GM19023 (cell line): ENCODE measurements at regions not wholly inside any gene's neighbourhood (a gene's known extent, or its start where the extent isn't known, plus 50 kb on each side); places are given as distances from the start of the nearest gene placed in this dataset.

Source experiments
- ATAC-seq: cut with Tn5 transposase; IDR thresholded peaks from one replicate; pipeline ENCODE4 v1.9.1; 2021; ENCODE audit warnings: mild to moderate bottlenecking, moderate library complexity; ENCODE audit not compliant: unreplicated experiment

DNA sequence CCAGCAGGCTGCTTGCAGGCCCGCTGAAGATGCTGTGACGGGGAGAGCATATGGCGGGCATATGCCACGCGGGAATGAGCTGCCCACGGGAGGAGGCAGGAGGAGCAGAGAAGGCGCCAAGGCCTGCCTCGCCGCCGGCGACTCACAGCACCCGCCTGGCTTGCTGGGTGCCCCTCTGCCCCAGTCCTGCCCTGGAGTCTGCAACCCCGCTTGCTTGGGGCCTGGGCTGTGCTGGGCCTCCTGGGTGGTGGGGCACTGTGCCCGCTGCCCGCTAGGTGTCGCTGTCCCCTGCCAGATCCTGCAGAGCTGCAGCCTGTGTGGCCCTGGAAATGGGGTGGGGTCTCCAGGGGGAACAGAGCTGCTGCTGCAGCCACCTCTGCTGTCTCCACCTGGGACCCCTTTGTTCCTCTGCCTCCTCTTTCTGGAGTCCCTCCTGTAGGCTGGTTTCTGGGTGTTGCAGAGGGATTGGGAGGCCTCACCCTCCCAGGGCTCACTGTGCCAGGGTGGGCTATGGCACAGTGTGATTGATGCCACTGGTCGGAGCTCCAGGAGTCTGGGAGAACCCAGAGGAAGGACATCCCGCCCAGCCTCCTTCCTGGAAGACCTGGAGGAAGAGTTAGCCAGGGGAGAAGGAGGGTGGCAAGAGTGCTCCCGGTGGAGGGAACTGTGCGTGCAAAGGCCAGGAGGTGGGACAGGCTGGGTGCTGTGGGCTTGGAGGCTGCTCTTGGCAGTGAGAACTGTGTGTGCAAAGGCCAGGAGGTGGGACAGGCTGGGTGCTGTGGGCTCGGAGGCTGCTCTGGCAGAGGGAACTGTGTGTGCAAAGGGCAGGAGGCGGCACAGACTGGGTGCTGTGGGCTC lies 141.0 kb upstream of the CIBAR2 start:
- ATAC-seq: no peak

DNA sequence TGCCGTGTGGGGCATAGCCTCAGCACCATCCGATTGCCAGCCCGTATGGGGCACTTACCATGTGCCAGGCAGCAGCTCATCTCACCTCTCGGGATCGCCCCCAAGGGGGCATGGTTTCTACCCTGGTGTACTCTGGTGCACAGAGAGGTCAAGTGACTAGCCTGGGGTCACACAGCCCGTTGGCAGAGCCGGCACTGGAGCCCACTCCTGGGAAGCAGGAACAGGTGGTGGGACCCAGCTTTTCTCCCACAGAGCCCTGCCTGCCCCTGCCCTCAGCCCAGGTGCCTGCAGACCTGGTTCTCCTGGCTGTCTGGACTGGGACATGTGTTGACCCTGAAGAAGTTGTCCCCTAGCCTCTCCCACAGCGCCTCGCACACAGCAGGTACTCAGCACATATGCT lies 141.8 kb upstream of the CIBAR2 start:
- ATAC-seq: no peak

DNA sequence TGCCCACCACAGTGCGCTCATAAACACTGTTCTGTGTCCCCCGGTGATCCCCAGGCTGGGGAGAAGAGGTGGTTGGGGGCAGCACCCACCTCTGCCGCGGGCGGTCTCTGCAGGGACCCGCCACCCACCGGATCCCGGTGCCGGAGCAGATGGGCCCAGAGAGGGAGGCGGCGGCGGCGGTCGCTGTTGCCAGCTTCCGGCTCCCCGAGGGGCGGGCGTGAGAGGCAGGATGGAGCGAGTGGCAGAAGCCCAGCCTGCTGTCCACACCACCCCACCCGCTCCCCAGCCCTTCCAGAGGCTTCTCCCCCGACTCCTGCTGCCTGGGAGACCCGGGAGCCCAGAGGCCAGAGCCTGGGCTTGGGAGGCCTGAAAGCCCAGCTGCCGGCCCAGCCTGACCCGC lies 142.6 kb upstream of the CIBAR2 start:
- ATAC-seq: no peak

DNA sequence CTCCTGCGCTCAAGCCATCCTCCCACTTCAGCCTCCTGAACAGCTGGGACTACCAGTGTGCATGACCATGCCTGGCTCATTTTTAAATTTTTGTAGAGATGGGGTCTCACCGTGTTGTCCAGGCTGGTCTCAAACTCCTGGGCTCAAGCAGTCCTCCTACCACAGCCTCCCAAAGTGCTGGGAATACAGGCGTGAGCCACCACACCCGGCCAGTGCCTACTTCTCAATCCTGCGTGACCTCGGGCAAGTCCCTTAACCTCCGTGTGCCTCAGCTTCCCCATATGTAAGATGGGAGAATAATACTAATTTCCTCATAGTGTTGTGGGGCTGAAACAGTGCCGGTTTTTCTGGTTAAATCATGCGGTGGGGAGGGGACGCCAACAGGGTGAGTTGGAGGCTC lies 143.5 kb upstream of the CIBAR2 start:
- ATAC-seq: no peak

DNA sequence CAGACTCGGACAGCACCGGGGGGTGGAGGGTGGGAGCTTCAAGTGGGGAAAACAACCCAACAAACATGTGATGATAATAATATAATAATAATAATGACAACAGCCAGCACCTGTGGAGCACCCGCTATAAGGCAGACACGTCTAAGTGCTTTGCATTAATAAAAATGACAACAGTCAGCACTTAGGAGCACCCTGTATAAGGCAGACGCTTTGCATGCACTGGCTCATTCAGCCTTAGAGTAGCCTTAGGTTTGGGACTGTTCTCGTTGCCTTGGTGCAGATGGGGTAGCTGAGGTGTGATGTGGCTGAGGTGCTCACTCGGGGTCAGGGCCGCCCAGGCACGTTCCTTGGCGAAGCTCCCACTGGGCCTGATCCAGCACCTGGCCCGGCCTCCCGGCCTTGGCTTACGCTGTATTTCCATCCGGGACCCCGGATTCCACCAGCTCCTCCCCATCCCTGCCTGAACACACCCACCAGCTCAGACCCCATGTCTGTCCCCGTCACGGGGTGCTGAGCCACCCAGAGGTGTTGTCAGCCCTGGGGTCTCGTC lies 144.0 kb upstream of the CIBAR2 start:
- no peak for ATAC-seq

DNA sequence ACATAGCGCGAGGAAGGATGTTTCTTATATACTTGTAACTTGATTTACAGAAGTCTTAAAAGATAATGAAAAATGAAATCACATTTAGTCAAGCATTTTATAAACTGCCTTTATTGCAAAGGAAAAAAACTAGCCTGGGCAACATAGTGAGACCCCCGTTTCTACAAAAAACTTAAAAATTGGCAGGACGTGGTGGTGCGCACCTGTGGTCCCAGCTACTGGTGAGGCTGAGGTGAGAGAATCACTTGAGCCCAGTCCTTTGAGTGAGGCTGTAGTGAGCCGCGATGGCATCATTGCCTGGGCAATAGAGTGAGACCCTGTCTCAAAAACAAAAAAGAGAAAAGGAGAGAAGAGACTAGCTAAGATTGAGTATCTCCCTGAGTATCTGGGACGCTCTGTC lies 145.2 kb upstream of the CIBAR2 start:
- ATAC-seq: no peak

DNA sequence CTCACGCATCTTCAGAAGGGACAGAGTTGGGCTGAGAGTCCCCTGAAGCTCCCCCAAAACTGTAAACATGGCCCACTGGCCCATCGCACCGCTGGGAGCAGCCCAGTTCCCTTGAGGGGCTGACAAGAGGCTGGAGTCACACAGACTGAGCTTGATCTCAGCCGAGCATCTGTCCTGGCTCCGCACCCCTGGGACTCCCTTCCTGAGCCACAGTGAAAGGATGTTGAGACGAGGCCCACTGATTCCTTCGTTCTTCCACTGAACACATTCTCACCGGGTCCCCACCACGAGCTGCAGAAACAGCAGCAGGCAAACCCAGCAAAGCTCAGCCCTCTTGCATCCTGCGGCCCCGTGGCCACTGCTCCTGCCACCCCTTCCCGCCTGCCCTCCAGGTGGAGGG lies 145.9 kb upstream of the CIBAR2 start:
- no peak for ATAC-seq

DNA sequence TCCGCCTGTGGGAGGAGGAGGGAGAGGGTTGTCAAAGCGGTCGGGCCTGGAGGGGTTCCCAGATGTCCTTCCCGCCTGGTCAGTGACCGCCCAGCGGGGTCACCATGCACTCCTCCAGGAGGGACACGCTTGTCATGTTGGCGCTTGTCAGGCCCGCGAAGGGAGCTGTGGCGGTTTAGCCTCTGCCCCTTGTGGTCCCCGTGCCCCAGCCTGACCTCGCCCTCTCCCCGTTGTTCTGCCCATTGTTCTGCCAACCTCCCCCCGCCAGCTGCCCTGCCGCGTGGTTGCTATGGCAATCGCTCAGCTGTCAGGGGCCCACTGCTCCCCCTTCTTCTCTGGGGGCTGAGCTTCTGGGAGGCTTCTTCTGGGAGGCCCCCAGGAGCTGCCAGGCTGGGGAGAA lies 146.4 kb upstream of the CIBAR2 start:
- no peak for ATAC-seq

DNA sequence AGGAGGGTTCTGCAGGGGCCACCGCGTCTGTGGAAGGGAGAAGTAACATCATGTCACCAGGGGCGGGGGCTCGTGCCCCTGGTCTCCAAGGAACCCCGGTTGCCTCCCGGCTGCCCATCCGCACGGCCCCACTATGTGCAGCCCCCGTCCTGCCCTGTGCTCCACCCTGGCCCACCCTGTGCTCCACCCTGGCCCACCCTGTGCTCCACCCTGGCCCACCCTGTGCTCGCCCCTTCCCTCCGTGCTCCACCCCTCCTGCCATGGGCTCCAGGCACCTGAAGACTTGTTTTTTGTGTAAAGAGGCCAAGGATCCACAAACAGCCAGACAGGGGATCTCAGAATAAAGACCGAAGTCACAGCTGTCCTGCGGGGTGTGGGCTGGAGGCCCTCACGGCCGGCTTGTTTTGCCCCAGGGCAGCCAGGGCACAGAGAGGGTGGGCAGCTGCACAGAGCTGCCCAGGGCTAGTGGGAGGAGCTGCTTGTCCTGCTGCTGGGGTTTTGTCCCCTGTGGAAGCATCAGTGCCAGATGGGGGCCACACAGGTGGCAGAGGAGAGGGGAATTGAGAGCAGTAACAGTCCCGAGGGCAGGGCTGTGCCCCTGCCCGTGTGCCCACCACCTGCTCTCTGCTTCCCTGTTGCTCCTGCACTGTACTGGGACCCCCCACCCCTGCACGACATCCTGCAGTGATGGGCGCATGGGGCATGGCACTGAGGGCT lies 147.0 kb upstream of the CIBAR2 start:
- no peak for ATAC-seq

DNA sequence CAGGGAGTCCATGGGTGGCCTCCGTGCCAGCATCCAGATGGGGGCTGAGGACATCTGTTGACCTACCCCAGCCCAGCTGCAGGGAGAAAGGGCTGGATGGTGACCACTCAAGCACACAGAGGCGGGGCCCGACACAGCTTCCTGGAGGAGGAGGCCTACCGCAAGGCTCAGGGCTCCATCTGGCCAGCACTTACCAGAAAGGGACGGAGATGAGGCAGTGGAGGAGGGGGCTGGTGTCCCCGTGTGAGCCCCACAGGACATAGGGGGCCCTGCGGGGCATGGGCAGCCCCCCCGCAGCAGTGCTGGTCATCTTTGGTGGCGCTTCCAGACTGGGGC lies 147.5 kb upstream of the CIBAR2 start:
- ATAC-seq: no peak

DNA sequence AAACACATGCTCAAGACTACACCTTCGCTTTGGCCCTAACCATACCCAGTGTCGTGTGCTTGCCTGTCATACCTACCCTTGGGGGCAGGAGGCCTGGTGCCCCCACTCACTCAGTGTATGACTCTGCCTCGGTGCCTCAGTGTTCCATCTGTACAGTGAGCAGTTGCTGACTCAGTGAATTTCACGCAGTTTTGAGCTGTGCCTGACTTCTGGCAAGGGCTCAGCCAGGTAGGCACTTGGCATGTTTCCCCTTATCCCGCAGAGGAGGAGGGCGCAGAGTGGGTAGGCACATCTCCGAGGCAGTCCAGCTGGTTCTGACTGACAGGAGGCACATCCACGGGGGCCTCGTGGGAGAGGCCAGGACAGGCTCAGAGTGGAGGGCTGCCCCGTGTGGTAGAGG lies 148.9 kb upstream of the CIBAR2 start:
- no peak for ATAC-seq

DNA sequence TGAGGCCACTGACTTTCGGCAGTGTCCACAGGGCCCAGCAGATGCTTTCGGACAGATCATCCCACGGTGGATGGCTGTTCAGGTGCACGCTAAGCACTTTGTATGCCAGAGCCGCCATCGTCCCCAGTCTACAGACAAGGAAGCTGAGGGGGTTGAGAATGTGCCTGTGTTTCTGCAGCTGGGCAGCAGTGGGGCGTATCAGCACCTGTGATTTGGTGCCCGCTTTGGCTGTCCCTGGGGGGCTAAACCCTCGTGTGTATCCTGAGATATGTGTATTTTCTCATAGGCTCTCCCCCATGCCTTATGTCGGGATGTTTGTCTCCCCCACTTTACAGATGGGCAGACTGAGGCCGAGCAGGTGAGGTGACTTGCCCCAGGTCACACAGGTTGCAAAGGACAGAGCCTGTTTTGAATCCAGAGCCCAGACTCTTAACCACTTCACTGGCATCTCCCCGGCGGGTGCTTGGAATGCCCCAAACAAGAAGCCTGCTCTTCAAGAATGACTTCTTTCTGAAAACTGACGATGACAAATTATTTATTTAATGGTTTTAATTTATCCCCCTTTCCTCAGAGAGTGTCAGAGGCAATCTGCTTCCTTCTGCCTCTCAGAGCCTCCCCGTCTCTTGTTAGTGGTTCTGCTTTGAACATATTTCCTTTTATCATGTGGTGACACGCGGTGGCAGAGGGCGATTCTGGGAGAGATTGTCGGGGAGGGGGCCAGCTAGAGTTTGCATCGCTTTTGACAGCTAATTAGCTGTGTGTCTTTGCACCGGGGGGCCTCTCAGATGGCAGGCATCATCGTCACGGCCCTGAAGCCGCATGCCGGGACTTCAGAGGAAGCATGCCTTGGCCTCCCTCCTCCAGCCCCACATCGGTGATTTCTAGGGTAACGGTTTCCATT lies 149.6 kb upstream of the CIBAR2 start:
- no peak for ATAC-seq

DNA sequence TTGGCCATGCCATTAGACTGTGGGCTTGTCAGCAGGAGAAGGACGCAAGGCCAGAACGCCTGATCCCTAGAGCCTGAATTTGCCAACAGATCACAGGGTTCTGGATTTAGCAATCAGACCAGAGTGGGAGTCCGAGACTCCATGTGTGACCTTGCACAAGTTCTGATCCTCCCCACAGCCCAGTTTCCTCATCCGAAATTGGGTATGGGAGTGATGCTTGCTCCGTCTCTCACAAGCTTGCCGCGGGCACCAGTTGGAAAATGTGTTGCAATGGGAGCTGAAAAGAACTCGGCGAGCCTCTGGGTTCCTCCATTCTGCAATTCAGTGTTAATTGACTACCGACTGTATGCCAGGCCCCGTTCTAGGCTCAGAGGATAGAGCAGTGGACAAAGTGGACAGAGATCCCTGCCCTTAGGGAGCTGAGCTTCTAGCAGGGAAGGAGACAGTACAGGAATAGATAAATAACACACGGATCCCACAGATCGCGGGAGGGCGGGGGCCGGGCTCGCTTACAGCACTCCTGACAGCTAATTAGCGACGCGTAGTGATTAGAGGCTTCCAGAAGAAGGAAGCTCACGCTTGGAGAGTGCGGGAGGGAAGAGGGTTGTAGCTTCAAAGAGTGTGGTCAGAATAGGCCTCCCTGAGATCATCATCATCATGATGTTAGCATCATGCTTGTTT lies 150.4 kb upstream of the CIBAR2 start:
- no peak for ATAC-seq

DNA sequence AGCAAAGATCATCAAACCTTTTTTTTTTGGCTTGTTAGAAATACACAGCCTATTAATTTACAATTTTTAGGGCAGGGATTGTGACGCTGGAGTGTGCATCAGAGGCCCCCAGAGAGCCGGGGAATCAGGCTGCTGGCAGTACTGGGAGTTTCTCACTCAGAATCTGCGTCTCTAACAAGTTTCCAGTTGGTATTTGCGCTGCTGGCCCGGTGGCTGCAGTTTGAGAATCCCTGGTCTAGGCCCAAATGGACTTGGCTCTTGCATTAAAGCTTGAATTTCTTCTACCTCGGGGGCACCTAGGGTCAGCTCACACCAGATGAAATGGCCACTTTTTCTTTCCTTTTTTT lies 150.9 kb upstream of the CIBAR2 start:
- no peak for ATAC-seq

DNA sequence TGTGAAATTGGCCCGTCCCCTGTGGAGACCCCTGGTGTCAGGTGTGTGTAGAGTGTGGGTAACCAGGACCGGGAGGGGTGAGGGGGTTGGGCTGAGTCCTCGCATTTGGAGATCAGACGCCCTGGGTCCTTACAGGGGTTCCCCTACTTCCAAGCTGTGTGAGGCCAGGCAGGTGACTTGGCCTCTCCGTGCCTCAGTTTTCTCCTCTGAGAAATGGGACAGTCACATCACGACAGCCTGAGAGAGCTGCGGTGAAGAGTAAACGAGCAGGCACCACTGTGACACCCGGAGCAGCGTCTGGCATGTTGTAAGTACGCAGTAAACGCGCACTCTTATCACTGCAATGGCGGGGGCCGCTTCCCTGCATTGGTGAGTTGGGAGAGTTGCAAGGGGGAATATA lies 152.5 kb upstream of the CIBAR2 start:
- ATAC-seq: no peak

DNA sequence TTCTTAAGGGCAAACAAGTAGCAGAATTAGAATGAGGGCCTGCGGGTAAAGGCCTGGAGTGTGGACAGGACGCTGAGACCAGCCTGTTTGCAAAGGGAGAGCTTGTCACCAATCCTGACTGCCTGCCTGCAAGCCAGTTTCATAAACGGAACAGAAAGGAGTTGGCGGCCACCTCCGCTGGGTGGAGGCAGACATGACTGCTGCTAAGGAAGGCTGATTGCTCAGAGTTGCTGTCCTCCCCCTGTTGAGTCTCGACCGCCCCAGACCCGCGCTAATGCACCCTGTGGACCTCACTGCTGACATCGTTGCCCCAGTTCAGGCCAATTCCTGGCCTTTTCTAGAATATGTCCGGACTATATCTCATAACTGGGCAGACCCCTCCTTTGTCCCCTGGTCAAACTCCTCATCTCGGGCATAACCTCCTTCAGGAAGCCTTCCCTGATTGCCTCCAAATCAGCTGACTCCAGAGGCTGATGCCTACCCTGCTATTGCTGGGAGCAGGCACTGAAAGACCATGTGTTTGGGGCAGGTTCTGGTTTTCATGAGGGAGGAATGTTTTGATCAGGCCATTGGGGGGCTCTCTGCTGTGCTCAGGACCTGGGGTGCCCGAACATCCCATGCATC lies 153.0 kb upstream of the CIBAR2 start:
- no peak for ATAC-seq

DNA sequence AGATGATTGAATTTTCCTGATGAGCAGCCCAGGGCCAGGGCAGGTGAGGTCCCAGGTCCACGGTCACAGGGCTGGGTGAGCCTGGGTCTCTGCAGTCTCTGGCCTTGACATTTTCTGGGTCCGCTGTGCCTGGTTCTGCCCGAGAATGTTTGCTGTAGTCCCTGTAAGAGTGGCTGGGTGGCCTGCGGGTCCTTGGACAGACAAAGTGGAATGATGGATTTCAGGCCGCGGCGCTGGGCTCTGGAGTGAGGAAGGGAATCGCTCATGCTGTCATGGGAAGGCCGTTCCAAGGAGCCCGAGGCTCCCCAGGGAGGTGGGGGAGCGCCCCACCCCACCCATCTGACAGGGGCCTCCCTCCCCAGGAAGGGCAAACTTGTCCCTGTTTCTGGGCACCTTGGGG lies 153.5 kb upstream of the CIBAR2 start:
- ATAC-seq: no peak

DNA sequence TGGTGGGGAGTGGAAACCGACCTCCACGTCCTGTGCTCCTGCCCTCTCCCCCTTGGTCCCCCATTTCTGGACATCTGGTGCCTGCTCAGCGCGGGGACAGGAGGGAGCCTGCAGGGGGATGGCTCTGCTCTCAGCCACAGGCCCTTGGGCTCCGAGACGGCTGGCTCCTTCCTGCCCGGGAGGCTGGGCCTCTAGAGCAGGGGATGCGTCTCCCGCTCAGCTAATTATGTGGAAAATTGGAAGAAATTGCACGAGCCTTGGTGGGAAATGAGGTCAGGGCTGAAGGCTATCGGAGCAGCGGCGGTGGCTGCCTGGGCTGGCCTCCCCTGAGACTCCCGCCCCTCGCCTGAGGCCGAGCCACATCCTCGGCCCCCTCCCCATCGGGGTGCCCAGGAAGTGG lies 154.6 kb upstream of the CIBAR2 start:
- no peak for ATAC-seq

DNA sequence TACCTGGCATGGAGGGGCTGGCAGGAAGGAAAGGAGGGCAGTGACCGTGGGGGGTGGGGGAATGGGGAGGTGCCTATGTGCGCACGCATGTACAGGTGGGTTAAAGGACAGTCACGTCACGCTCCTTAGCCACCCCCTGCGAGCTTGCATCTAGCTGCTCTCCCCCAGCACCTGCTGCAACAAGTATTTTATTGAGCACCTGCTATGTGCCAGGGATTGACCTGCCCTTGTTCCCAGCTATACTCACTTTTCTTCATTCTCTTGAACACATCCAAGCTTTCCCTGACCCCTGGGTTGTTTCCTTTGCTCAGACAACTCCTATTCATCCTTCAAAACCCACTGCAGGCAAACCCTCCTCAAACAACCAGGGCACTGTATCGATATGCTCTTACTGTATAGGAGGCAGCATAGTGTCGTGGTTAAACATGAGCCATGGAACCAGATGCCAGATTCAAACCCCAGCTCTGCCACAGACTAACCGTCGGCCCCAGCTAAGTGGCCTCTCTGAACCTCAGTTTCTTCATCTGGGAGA lies 155.2 kb upstream of the CIBAR2 start:
- no peak for ATAC-seq

DNA sequence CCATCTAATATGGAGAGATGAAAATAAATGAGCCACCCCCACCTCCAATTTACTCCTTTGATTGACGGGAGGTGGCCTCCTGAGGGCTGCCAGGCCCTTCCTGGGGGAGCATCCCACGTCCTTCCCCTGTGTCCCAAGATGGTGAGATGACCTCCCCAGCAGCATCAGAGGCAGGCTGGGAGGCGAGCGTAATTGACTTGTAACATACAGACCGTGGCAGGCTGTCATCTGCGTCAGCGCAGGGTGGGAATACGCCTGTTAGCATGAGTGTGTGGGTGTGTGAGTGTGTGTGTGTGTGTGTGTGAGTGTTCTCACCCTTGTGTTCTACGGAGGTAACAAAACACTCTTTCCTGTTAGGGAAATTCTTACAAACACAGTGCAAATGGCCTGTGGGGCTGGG lies 156.9 kb upstream of the CIBAR2 start:
- no peak for ATAC-seq
